ENCODE measurements at regions not wholly inside any gene's neighbourhood (a gene's known extent, or its start where the extent isn't known, plus 50 kb on each side); places are given as distances from the start of the nearest gene placed in this dataset.

- no peak for TF ChIP-seq CTCF (IDR thresholded peaks at IDR 0.05)
- no peak for TF ChIP-seq POLR2A (IDR thresholded peaks at IDR 0.05)
Measured at GRCh38 chr3:86126552-86126951, 864.4 kb downstream of the VGLL3 start.

All from testis (tissue), 2 donors.